Sciatic nerve (tissue), 2 donors: ENCODE measurements at regions not wholly inside any gene's neighbourhood (a gene's known extent, or its start where the extent isn't known, plus 50 kb on each side); places are given as distances from the start of the nearest gene placed in this dataset.
A peak's percentile ranks its signal among the peaks of the same experiment; 100 is the strongest.
"Not testable (repeated sequence)": the region's sequence is repeated elsewhere in the genome, so short reads cannot be mapped to it uniquely, and the experiment has no call there.

ENCODE experiments used
- ATAC-seq: fragments of 200-7000 bp; cut with Tn5 transposase; one replicate; pipeline ENCODE4 v1.9.1; 2020; ENCODE audit warnings: mild to moderate bottlenecking, moderate library complexity
- DNase-seq: peaks from one replicate; pipeline ENCODE4 v3.0.0-alpha.2; 2020; ENCODE audit warnings: low spot score
- intact Hi-C: fragments of 100-400 bp; cut with DNase I; formaldehyde crosslinking; loops from one replicate; pipeline ENCODE4 v1.14.2; 2022
- donor health status: DM: no; HTN: no; CAD: no.
- donor health status: DM: no; HTN: no; CAD: no.

DNA sequence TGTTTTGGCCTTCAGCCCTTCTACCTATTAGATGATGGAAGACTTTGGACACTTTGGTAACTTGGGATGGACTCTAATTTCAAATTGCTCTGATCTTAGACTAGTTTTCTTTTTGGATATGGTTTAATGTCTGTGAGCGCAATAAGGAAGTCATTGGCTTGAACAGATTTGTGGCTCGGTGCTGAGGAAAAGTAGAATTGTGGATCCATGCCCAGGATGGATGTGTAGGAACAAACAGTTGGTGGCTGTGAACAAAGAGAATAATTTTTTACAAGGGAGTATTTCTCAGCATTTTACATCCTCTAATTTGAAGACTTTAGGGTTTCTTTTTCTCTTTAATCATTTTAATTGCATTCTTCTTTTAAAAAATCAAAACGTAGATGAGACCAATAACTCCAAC lies 327.1 kb downstream of the GLUD2 start:
- DNase-seq (no peak), ATAC-seq (no peak)
- intact Hi-C loops: no loop called here

DNA sequence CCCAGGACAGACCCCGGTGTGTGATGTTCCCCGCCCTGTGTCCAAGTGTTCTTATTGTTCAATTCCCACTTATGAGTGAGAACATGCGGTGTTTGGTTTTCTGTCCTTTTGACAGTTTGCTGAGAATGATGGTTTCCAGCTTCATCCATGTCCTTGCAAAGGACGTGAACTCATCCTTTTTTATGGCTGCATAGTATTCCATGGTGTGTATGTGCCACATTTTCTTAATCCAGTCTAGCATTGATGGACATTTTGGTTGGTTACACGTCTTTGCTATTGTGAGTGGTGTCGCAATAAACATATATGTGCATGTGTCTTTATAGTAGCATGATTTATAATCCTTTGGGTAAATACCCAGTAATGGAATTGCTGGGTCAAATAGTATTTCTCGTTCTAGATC lies 334.5 kb downstream of the GLUD2 start:
- ATAC-seq, DNase-seq, intact Hi-C loops: not testable (repeated sequence)

DNA sequence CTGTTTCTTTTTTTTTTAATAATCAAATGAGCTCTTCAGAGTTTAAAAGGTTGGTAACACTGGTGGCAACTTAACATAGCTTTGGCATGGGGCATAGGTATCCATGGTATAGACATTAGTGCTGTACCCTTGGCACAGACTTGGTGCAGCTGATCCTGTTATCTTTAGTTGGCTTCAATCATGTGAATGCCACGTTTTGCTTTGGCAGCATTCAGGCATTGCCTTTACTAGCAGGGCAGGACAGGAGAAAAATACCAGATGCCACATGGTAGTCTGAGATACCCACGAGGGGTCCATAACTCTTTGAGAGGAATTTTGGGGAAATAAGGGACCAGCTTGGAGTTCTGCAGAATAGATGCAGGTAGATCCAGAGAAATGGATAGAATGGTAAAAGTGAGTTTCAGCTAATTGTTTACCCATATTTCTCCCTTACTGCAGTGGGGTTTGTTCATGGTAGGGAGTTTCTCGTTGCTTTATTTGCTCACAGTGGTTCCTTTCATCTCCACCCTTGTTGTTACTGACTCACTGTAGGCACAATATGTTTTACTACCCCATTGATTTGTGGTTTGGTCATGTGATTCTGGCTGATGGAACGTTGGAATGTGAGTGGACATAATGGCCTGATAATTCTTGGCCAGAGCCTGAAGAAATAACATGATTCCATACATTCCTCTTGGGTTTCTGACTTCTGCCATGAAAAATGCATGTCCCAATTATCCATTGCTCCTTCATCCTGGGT lies 342.7 kb downstream of the GLUD2 start:
- ATAC-seq (no peak), DNase-seq (no peak)
- intact Hi-C loops: no loop called here

DNA sequence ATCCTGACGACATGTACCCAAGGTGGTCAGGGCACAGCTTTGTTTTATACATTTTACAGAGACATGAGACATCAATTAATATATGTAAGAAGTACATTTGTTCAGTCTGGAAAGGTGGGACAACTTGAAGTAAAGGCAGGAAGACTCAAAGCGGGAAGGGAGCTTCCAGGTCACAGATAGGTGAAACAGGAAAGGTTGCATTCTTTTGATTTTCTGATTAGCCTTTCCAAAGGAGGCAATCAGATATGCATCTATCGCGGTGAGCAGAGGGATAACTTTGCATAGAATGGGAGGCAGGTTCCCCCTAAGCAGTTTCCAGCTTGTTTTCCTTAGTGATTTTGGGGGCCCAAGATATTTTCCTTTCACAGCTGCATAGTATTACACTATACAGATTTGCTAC lies 358.4 kb downstream of the GLUD2 start:
- no peak for ATAC-seq
- DNase-seq: no peak
- intact Hi-C loops: no loop called here

DNA sequence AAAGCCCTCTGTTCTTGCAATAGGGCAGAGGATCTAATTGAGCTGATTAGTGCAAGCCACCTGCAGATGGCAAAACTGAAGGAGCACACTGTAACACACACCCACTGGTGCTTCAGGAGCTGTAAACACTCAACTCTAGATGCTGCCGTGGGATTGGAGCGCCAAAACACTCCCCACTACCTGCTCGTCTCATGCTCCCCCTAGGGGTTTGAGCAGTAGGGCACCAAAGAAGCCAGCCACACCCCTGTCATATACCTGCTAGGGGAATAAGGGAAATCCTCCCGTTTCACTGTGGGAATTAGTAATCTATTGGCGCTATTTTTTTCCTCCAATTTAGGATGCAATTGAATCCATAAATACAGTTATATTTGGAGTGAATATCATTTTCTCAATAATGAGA lies 360.2 kb downstream of the GLUD2 start:
- ATAC-seq: no peak
- intact Hi-C loops: no loop called here
- no peak for DNase-seq

DNA sequence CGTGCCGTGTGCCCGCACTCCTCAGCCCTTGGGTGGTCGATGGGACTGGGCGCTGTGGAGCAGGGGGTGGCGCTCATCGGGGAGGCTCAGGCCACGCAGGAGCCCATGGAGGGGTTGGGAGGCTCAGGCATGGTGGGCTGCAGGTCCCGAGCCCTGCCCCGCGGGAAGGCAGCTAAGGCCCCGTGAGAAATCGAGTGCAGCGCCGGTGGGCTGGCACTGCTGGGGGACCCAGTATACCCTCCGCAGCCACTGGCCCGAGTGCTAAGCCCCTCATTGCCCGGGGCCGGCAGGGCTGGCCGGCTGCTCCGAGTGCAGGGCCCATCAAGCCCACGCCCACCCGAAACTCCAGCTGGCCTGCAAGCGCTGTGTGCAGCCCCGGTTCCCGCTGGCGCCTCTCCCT lies 384.1 kb downstream of the GLUD2 start:
- ATAC-seq, DNase-seq, intact Hi-C loops: not testable (repeated sequence)

DNA sequence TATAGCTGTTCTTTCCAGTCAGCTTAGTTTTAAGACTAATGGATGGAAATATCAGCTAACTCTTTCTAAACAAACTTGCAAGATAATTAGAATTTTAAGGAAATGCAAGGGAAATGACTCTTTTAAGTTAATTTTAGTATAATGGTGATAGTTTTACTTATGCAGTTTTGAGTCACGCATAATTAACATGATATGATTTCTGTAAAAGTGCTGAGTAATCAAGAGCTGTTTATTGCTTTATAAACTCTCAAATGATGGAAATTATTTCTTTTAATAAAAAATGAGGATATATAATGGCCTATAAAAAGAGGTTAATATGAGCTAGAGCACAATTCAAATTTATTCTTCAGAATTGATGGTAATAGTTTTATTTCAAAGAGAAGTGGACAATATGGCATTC lies 385.9 kb downstream of the GLUD2 start:
- DNase-seq (no peak), ATAC-seq (no peak)
- intact Hi-C loops: no loop called here

DNA sequence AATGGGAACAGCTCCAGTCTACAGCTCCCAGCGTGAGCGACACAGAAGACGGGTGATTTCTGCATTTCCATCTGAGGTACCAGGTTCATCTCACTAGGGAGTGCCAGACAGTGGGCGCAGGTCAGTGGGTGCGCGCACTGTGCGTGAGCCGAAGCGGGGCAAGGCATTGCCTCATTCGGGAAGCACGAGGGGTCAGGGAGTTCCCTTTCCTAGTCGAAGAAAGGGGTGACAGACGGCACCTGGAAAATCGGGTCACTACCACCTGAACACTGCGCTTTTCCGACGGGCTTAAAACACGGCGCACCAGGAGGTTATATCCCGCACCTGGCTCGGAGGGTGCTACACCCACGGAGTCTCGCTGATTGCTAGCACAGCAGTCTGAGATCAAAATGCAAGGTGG lies 390.3 kb downstream of the GLUD2 start:
- intact Hi-C loops, DNase-seq, ATAC-seq: not testable (repeated sequence)

DNA sequence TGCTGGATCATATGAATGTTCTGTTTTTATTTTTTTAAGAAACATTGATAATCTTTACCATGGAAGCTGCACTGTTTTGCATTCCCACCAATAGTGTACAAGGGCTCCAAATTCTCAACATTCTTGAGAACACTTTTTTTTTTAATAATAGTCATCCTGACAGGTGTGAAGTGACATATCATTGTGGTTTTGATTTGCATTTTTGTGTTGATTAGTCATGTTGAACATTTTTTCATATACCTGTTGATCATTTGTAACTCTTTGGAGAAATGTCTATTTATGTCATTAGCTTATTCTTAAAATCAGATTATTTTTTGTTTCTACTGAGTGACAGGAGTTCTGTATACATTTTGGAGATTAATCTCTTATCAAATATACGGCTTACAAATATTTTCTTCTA lies 408.5 kb downstream of the GLUD2 start:
- DNase-seq (no peak), ATAC-seq (no peak)
- intact Hi-C loops: no loop called here

DNA sequence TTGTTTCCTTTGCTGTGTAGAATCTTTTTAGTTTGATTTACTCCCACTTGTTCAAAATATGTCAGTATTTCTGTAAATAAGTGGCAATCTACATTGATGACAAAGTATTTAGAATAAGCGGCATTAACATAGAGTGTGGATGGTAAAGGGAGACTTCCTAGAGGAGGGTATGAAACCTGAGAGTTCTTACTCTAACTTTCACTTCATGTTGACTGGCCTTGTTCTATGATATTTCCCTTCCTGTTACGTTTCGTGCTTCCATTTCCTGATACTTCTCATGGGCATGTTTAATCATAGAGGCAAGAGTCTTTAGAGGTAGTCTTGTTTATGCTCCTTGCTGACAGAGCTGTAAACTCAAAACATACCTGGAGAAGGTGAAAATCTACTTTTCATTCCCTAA lies 408.9 kb downstream of the GLUD2 start:
- intact Hi-C loops: no loop called here
- DNase-seq (no peak), ATAC-seq (no peak)

DNA sequence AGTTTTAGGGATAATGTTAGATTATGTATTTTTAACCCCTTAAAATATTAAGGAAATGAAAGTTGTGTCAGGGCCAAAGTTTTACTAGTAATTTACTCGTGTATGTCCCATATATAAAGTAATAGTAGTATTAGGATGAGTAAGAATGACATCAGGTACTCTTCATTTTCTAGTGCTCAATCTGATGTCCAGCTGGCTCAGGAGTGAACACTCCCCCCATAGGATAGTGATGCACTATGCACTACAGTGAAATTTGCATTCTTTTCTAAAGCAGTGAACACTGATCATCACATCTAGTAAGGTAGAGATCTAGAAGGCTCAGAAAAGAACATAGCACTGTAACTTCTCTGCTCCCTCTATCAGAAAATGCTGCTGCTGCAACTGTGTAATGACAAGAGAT lies 409.7 kb downstream of the GLUD2 start:
- DNase-seq (no peak), ATAC-seq (no peak)
- intact Hi-C loops: no loop called here

DNA sequence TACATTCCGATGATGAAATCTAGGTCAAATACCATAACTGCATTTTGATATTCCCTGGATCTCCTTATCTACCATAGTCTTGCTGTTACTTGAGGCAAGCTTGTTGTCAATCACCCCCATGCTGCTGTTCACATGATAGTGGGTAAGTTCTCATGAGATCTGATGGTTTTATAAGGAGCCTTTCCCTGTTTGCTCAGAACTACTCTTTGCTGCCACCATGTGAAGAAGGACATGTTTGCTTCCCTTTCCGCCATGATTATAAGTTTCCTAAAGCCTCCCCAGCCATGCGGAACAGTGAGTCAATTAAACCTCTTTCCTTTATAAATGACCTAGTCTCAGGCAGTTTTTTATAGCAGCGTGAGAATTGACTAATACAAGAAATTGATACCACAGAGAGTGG lies 432.0 kb downstream of the GLUD2 start:
- ATAC-seq: no peak
- no peak for DNase-seq
- intact Hi-C loops: no loop called here

DNA sequence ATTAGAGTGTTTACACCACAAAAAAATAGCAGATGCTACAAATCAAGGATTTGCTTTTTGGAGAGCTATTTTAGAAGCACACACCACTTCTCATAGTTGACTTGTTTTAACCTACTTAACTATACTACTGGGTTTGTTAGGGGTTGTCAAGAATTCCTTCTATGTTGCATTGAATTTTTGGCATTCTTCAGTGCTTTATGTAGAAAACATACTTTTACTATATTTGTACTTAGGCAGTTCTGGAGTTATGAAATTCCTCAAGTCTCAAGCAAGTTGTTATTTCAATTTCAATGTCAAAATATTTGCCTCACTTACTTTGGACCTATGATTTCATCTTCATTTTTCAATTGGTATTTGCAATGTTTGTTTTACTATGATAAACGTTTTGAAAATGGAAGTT lies 449.6 kb downstream of the GLUD2 start:
- DNase-seq (no peak), ATAC-seq (no peak)
- intact Hi-C loops: no loop called here

DNA sequence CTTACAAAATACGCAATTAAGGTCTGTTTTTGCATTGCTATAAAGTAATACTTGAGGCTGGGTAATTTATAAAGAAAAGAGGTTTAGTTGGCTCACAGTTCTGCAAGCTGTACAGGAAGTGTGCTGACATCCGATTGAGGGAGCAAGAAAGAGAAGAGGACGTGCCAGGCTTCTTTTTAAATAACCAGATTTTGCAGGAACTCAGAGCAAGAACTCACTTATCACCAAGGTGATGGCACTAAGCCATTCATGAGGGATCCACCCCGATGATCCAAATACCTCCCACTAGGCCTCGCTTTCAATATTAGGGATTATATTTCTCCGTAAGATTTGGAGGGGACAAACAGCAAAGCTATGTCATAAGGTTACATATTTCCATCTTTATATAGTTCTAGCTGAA lies 456.7 kb downstream of the GLUD2 start:
- no peak for DNase-seq
- ATAC-seq: no peak
- intact Hi-C loops: no loop called here

DNA sequence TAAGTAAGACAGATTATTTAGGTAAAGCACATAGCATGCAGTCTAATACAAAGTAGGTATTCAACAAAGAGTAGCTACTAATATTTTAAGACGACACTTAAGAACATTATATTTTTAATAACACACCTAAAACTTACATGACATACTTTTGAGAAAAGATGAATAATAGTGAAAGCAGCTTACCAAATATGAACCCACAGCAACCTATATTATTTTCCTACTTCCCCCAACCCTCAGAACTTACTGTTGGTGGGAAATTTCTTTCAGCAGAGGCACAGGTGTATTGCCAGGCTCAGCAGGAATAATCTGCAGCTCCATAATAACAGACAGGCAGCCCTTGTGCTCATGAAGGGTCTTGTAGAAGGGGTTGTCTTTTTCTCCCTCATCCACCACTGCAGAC lies 498.9 kb downstream of the GLUD2 start:
- intact Hi-C loops: no loop called here
- no peak for DNase-seq

DNA sequence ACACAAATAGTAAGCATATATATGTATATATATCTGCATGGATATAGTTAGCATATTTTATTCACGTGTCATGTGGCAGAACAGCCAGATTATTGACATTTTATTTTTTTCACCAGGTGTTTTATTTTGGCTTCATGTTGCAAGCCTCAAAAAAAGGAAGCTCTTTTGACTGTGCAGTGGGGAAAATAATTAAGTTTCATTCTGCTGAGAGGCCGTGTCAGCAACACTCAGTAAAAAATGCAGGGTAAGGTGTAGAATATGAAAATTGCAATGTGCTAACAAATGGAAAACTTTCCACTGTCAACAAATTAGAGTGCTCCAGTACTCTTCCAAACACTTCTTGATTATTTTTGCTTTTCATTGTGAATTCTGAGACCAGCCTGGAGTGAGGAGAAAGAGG lies 511.5 kb downstream of the GLUD2 start:
- peak; percentile 26 for ATAC-seq
- intact Hi-C loops: no loop called here
- DNase-seq: no peak

More for the DNA sequence above, 498.9 kb downstream of the GLUD2 start:
- no peak for ATAC-seq

DNA sequence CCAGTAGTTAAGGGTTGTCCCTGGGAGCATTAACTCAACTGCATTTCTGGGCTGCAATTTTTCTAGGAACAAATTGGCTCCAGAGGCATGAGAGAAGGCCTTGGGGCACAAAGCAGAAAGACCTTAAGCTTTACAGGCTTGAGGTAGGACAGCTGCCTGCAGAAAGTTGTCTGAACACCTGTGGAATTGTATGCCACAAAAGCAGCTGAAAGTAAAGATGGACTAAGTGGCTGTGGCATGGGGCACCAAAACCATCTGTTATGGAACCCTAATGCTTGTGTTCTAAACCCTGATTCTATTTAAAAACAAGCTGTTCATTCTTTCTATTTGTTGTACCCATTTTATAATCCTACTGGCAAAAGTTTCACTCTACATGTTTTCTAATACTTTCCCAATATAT lies 515.2 kb downstream of the GLUD2 start:
- ATAC-seq: no peak
- no peak for DNase-seq
- intact Hi-C loops: no loop called here

DNA sequence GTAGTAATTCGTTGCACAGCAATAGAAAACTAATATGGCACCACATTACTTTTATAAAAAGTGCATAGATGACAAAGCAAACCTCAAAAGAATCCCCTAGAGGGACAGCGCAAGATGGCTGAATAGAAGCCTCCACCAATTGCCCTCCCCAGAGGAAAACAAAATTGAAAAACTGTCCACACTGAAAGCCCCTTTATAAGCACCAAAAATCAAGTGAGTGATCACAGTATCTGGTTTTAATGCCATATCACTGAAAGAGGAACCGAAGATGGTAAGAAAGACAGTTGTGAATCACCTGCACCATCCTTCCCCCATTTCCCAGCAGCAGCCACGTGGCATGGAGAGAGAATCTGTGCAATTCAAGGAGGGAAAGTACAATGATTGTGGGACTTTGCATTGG lies 522.2 kb downstream of the GLUD2 start:
- no peak for ATAC-seq
- no peak for DNase-seq
- intact Hi-C loops: no loop called here

DNA sequence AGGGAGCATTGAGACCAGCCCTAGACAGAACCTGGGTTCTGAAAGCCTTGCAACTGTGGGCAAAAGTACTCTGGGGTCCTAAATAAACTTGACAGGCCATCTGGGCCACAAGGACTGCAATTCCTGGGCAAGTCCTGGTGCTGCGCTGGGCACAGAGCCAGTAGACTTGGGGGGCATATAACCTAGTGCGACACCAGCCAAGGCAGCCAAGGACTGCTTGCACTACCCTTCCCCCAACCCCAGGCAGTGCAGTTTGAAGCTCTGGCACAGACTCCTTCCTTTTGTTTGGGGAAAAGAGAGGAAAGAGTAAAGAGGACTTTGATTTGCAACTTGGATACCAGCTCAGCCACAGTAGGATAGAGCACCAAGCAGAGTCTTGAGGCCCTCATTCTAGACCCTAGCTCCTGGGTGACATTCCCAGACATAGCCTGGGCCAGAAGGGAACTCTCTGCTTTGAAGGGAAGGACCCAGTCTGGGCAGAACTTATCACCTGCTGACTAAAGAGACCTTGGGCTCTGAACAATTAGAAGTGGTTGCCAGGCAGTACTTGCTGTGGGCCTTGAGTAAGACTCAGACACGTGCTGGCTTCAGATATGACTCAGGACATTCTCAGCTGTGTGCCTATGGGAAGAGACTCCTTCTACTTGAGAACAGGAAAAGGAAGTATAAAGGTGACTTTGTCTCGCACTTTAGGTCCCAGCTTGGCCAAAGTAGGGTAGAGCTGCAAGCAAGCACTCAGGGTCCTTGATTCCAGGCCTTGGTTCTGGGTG lies 522.8 kb downstream of the GLUD2 start:
- no peak for DNase-seq
- intact Hi-C loops: no loop called here
- no peak for ATAC-seq

DNA sequence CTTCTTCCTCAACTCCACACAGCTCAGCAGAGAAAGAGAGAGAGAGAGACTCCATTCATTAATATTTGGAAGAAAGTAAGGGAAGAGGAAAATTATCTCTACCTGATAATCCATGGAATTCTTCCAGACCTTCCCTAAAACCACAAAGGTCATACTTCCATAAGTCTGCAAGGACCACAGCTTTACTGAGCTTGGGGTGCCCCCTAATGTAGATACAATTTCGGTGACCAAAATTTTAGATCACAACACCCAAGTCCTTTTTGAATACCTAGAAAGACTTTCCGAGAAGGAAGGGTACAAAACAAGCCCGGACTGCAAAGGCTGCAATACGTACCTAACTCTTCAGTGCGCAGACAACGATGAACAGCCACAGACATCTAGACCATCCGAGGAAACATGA lies 523.9 kb downstream of the GLUD2 start:
- ATAC-seq (no peak), DNase-seq (no peak)
- intact Hi-C loops: no loop called here

DNA sequence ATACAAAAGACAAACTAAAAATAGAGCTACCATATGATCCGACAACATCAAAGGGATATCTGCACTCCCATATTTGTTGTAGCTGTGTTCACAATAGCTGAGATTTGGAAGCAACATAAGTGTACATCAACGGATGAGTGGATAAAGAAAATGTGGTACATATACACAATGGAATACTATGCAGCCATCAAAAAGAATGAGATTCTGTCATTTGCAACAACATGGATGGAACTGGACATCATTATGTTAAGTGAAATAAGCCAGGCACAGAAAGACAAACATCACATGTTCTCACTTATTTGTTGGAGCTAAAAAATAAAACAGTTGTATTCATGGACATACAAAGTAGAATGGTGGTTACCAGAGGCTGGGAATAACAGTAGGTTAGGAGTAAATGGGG lies 527.0 kb downstream of the GLUD2 start:
- ATAC-seq, DNase-seq, intact Hi-C loops: not testable (repeated sequence)
